Stimulated activated CD8-positive, alpha-beta memory T cell treated with anti-CD3 and anti-CD28 coated beads, Interleukin-4, amount 100 ng/mL, for 24 hours (primary cell): ENCODE measurements at regions not wholly inside any gene's neighbourhood (a gene's known extent, or its start where the extent isn't known, plus 50 kb on each side); places are given as distances from the start of the nearest gene placed in this dataset.
"Not testable (repeated sequence)": the region's sequence is repeated elsewhere in the genome, so short reads cannot be mapped to it uniquely, and the experiment has no call there.

Experiments
- DNase-seq: peaks from one replicate; pipeline ENCODE4 v3.0.0-alpha.2; 2020; ENCODE audit warnings: low read depth

- DNase-seq: no peak
Measured at GRCh38 chr2:160583813-160584537, 90.4 kb upstream of the RBMS1 start.

- no peak for DNase-seq
Measured at GRCh38 chr2:160584972-160585494, 91.4 kb upstream of the RBMS1 start.

- no peak for DNase-seq
Measured at GRCh38 chr2:160590664-160591063, 97.1 kb upstream of the RBMS1 start.

- DNase-seq: no peak
Measured at GRCh38 chr2:160592401-160592800, 98.8 kb upstream of the RBMS1 start.

- DNase-seq: no peak
Measured at GRCh38 chr2:160592993-160593392, 99.4 kb upstream of the RBMS1 start.

GRCh38 chr2:160596441-160596840 is 102.8 kb upstream of the RBMS1 start:
- DNase-seq: no peak

- not testable (repeated sequence) for DNase-seq
Measured at GRCh38 chr2:160600437-160600836, 106.8 kb upstream of the RBMS1 start.

GRCh38 chr2:160602073-160602472 is 108.5 kb upstream of the RBMS1 start:
- DNase-seq: no peak

GRCh38 chr2:160603771-160604510 is 110.3 kb upstream of the RBMS1 start:
- DNase-seq: no peak

GRCh38 chr2:160606341-160606740 is 112.7 kb upstream of the RBMS1 start:
- DNase-seq: no peak

GRCh38 chr2:160608599-160608998 is 115.0 kb upstream of the RBMS1 start:
- no peak for DNase-seq

GRCh38 chr2:160609346-160609745 is 115.7 kb upstream of the RBMS1 start:
- no peak for DNase-seq

GRCh38 chr2:160610041-160610440 is 116.4 kb upstream of the RBMS1 start:
- DNase-seq: no peak

GRCh38 chr2:160612266-160612856 is 118.8 kb upstream of the RBMS1 start:
- DNase-seq: no peak

GRCh38 chr2:160613466-160614153 is 120.0 kb upstream of the RBMS1 start:
- DNase-seq: no peak

- no peak for DNase-seq
Measured at GRCh38 chr2:160614391-160614790, 120.8 kb upstream of the RBMS1 start.

- DNase-seq: no peak
Measured at GRCh38 chr2:160615706-160616105, 122.1 kb upstream of the RBMS1 start.

GRCh38 chr2:160616149-160616548 is 122.5 kb upstream of the RBMS1 start:
- DNase-seq: no peak

GRCh38 chr2:160621748-160622147 is 128.1 kb upstream of the RBMS1 start:
- no peak for DNase-seq

GRCh38 chr2:160628020-160628637 is 134.5 kb upstream of the RBMS1 start:
- DNase-seq: not testable (repeated sequence)

- no peak for DNase-seq
Measured at GRCh38 chr2:160628811-160629210, 135.2 kb upstream of the RBMS1 start.
